Suppressor macrophage (primary cell): ENCODE measurements at regions not wholly inside any gene's neighbourhood (a gene's known extent, or its start where the extent isn't known, plus 50 kb on each side); places are given as distances from the start of the nearest gene placed in this dataset.
"Not testable (repeated sequence)": the region's sequence is repeated elsewhere in the genome, so short reads cannot be mapped to it uniquely, and the experiment has no call there.

Source experiments
- DNase-seq, 4 experiments: peaks; one replicate each; pipeline ENCODE4 v3.0.0-alpha.2; 2020 to 2022

DNA sequence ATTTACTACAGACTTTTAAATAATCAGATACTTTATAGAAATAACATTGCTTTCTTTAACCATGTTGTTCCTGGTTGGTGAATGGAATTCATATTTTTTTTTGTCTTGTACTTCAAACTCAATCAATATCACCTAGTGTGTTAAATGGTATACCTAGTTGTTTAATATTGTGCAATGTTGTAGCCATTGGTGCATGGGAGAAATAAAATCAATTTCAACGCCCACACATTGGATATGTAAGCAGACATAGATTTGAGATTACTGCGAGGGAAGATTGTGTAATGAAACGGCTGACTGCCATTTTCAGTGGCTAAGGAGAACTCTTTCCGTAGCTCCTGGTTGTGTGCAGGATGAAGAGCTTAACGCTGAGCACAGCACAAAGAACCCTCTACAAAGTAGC is 626.1 kb downstream of the TMEM182 start:
- no peak for DNase-seq

DNA sequence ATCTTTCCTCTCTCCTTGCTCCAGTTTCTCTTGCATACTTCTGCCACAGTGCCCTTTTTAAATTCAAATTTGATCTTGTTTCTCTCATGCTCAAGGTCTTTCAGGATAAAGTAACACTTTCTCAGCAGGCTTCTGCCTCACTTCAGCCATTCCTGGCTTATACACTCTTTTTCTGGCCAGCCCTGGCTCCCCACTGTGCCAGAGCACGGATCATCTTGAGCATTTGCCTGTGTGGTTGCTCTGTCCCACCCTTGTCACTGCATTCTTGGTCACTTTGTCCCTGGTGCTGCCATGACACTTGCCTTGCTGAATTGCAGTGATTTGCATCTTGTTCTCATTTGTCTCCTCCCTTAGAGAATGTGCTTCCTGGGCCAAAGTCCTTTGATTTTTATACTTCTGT is 634.3 kb downstream of the TMEM182 start:
- DNase-seq: no peak

DNA sequence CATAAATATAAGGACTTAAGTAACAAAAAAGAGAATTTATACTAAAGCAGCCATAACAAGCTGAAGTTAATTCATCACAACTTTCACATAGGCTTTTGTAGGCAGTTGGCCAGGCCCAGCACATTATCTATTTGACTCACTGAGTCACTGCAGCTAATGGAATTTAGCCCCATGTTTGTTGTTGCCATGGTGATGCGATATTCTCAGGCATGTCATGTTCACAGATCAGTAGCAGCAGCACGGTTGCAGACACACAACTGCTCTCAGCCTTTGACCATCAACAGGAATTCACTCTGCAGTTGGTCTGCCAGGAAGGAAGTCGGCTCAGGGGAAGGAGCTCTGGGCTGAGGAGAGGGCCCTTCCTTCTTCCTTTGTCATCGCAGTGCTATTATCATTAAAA is 639.8 kb downstream of the TMEM182 start:
- no peak for DNase-seq

DNA sequence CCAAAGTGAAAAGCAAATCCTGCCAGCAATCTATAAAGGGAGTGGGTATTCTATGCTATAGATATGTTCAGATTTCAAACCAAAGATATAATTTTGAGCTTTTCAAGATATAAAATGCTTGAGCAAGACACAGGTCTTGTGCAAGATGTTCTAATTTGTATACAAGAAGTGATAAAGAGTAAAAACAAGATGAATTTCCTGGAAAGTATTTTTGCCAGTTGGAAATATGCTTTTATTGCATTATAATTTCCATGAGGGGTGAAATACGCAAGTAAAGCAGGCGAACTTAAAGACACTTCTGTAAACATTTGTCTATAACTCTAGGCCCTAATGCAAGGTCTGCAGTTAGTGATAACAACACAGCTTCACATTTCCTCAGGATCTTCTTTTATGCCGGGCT is 640.5 kb downstream of the TMEM182 start:
- DNase-seq: no peak

DNA sequence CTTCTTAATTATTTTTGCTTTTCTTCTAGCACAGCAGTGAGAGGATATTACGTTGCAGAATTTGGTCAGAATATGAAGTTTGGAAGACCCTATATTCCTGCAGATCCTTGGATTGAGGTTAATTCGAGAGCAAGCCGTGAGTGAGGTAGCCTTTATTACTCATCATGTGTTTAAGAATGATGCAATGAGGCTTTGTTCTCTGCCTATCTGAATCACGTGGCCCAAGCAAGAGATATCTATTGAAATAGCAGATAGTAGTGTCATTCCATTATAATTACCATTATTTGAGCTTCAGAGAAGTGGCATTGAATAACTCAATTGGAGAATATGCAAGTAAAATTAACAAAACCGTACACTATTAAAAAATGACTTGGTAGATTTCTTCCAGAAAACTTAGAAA is 641.1 kb downstream of the TMEM182 start:
- DNase-seq: no peak

DNA sequence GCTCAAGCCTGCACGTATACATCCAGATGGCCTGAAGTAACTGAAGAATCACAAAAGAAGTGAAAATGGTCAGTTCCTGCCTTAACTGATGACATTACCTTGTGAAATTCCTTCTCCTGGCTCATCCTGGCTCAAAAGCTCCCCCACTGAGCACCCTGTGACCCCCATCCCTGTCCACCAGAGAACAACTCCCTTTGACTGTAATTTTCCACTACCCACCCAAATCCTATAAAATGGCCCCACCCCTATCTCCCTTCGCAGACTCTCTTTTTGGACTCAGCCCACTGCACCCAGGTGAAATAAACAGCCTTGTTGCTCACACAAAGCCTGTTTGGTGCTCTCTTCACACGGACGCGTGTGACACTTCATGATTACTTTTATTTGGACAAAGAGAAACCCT is 641.6 kb downstream of the TMEM182 start:
- not testable (repeated sequence) for DNase-seq

DNA sequence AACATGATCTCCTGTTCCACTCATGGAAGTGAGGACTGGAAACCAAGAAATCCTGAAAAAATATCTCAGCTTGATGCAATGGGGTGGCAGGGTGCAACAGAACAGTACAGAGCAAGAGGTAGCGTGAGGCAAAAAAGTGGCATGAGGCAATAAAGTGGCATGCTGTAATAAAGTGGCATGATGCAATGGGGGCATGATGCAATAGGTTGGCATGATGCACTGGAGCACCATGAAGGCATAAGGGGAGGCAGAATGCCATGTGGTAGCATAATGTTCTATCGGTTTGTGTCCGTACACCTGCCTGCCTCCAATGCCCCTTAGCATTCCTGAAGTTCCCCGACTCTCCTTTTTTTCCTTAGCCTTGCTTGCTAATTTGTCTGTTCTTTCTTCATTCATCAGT is 648.4 kb downstream of the TMEM182 start:
- DNase-seq: no peak

DNA sequence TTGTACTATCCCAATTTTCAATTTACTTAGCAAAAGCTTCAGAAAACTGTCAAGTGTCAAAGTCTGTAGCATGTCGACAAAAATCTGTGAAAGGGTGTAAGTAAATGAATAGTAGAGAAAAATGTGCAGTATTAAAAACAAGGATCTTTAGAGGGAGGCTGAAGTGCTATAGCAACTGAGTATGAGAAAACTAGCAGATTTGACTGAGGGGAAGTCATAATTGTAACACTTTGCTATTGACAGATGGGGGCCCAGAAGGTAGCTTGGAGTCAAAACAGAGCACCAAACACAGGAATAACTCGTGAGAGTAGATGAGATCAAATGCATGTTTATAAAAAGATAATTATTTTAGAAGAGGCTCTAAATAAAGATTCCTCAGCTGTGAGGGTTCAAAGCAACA is 657.7 kb downstream of the TMEM182 start:
- DNase-seq: no peak

DNA sequence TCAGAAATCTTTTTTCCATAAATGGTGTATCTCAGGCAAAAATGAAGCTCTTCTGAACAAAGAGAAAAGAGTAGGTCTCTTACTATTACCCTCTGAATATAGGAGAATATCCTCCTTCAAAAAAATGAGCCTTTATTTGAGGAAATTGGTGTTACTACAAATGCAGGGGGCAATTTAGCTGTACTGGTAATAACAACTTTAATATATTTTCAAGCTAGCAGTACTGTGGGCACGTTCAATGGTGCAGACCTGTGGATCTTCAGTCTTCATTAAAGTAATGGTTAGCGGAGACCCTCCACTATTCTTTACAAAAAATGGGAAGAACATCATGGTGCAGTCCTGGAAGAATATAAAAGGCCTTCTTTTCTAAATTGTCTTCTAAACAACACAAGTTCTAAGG is 661.3 kb downstream of the TMEM182 start:
- no peak for DNase-seq

DNA sequence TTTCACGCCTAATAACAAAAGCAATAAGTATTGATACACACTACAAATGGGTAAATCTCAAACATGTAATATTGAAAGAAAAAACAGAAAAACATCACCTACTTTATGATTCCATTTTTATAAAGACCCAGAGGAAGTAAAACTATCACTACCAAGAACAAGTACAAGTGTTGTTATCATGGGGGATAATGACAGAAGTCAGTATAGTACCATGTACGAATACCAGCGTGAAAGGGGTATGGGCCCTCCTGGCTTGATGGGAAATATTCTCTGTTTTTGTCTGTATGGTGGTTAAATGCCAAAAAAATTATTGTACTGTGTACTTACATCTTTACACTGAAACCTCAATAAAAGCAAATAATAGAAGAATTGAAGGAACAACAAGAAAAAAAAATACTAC is 665.7 kb downstream of the TMEM182 start:
- no peak for DNase-seq

DNA sequence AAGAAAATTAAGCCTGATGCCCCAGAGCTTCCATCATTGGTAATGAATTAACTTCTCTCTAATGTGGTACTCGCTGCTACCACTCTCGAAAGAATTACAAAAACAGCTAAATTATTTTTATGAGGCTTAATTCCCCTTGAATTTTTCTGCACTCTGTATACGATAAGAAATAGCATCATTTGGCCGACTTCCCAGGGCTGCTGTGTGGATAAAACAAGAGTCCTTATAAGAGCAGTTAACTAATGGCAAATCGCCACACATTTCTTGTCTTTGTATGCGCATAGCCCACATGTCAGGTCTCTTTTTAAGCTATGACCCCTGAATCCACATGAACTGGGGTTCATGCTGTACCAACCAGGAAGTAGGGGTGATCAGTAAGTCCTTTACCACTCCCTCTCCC is 668.4 kb downstream of the TMEM182 start:
- DNase-seq: no peak

DNA sequence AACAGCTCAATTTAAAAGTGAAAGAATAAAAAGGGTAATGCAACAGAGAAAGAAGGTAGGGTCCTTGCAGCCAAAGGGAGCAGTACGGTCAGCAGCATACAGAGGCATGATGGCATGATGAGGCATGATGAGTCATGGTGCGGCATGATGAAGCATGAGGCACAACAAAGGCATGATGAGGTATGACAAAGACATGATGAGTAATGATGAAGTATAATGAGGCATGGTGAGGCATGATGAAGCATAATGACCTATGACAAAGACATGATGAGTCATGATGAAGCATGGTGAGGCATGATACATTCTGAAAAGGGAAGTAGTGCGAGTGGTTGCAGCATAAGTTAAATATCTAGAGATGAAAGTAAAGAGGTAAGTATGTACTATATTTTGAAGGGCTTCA is 673.2 kb downstream of the TMEM182 start:
- DNase-seq: peak in 1 of 4 experiments; percentile 8

DNA sequence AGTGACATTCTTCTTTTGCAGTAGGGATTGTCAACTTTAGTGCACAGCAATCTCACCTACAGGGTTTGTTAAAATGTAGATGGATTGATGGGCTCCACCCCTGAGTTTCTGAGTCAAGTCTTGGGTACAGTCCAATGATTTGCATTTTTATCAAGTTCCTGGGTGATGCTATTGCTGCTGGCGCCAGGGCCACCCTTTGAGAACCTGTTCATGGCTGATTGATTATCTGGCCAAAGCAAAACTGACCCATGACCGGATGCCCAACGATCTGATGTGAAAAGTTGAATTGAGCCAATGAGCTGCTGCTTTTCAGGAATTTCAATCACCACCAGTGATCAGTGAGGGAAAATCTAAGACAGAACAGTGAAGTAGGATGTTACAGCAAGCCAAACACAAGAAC is 675.3 kb downstream of the TMEM182 start:
- DNase-seq: no peak

DNA sequence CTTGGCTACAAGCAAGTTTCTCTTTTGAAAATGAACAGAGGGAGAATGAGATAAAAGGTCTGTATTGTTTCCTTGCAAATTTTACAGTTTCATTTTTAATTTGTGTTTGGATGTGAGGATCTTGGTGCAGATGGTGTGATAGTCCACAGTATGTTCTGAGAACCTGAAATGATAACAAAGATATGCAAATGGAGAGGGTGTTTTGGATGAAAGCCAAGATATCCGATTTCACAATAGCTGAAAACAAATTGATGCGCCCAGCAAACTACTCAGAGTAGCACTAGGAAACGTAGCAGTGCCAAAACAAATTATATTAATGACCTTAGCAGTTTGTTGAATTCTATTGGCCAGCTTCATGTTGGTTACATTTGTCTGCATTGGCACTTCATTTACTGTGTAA is 683.5 kb downstream of the TMEM182 start:
- DNase-seq: no peak

DNA sequence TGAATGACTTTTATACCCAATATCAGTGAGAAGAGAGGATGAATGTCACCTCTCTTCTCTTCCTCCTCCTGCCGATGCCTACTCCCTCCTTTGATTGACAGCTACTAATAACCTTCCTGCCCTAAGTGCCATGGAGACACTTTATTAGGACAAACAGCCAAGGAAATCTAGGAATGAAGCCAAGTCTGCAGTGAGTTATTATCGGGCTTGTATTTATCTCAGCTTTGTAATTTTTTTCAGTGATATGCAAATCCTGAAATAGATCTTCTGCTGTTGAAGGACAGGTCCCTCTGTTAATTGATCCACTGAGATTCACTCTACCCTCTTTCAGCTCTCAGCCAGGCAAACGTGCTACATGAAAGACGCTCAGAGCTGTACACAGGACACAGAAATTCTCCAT is 686.7 kb downstream of the TMEM182 start:
- no peak for DNase-seq

DNA sequence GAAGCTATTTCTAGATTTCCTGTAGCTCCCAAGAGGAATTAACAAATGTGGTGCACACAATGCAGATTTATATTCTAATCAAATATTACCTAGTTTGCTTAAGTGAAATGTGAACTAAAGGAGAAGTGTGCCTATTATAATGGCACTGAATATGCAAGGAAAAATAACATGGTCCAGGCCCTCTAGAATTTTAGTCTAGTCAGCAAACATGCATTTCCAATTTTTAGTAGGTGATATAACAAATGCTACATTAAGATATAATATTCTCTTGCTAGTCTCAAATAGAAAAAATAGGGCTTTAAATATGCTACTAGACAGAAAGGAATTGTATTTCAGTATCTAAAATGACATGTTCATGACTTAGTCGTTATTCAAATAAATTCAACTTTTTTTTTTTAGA is 689.5 kb downstream of the TMEM182 start:
- no peak for DNase-seq

DNA sequence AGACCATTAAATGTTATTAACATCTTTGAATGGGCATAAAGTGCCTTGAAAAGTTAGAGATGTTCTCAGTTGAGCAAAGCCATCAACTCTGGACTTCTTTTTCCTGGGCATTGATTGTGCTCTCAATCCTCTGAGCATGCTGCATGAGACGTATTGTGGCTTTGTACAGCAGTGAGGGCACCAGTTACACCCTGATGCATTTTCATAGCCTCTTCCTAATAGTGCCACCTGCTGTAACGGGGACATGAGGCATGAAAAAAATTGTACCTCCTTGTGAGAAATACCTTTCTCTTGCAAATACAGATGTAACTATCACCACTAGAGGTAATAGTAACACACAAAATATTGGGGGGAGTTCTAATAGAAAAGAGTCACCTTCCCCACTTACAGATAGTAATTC is 697.5 kb downstream of the TMEM182 start:
- DNase-seq: no peak

DNA sequence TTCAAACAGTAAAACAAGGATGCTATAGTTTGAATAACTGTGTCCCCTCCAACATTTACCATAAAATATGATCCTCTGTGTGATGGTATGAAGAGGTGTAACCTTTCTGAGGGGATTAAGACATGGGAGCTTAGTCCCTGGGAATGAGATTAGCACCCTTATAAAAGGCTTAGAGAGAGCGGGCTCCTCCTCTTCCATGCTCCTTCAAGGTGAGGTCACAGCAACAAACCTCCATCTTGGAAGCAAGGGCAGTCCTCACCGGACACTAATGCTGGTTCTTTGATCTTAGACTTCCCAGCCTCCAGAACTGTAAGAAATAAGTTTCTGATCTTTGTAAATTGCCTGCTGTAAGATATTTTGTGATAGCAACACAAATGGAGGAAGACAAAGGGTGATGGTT is 700.3 kb downstream of the TMEM182 start:
- DNase-seq: no peak

DNA sequence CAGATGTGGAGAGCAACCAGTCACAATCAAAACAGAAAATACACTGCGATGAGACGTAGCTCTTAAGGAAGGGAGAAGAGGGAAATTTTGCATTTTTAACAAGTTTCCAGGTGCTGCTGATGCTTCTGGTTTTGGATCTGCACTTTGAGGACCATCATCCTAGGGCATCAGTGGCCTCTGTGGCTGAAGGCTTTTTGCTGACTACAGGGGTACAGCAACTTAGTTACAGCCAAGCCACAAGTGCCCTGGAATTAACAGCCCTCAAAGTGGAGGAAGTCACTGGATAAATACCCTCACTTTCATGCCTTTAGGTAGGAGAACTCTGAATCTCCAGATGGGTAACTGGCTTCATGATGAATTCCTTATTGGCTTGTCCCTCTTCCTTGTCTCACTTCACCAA is 700.9 kb downstream of the TMEM182 start:
- no peak for DNase-seq

DNA sequence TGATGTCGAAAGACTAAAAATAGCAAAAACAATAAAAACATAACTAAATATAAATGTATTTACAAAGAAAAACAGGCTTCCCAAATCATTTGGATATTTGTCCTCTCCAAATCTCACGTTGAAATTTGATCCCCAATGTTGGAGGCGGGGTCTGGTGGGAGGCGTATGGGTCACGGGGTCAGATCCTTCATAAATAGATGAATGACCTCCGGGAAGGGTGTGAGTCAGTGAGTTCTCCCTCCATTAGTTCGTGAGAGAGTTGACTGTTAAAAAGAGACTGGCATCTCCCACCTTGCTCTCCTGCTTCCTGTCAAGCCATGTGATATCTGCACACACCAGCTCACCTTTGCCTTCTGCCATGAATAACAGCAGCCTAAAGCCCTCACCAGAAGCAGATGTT is 703.0 kb downstream of the TMEM182 start:
- no peak for DNase-seq

DNA sequence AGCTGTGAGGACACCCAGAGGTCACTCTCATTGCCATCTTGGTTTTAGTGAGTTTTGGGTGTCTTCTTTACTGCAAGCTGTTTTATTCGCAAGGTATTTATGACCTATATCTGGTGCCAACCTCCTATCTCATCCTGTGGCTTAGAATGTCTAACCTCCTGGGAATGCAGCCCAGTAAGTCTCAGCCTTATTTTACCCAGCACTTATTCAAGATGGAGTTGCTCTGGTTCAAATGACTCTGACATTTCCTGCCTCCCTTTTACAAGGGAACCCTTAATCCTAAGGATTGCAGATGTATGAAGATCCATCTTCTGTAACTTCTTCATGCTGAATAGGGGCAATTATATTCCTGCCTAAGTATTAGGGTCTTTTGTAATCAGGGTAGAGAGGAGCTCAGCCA is 708.0 kb downstream of the TMEM182 start:
- no peak for DNase-seq

DNA sequence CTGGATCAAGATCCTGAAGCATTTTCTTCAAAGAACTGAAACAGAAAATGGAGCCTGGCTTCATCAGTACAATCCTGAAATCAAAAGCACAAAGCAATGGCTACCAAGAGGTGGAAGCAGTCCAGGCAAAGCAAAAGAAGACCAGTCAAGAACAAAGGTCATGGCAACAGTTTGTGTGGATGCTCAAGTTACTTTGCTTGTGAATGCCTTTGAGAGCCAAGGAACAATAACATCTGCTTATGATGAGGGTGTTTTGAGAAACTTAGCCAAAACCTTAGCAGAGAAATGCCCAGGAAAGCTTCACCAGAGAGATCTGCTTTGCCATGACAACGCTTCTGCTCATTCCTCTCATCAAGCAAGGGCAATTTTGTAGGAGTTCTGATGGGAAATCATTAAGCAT is 723.1 kb downstream of the TMEM182 start:
- DNase-seq: no peak

DNA sequence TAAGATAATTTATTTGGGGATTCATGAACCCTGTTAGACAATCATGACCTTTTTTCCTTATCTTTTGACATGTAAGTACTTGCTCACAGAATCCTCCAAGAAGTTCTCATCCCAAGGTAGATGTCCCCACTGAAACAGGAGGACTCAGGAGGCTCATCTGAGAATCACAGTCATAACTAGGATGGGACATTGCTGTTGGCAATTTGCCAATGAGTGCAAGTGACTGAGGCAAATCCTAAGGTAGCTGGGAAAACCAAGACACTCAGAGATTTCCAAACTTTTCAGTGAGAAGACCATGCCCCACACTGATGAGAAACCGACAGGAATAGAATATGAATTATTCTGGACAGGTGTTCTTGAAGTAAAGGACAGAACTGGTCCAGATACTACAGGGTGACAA is 735.0 kb downstream of the TMEM182 start:
- no peak for DNase-seq

DNA sequence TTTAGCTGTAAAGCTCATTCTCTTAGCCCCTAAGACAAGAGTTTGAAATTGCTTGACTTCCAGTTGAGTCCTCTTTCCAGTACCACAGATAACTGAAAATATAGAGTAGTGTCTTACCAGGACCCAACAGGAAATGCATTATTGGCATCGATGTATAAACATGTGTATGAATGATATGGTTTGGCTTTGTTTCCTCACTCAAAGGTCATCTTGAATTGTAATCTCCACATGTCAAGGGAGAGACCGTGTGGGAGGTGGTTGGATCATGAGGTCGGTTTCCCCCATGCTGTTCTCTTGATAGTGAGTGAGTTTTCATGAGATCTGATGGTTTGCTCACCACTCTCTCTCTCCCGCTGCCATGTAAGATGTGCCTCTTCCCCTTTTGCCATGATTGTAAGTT is 745.0 kb downstream of the TMEM182 start:
- DNase-seq: no peak

DNA sequence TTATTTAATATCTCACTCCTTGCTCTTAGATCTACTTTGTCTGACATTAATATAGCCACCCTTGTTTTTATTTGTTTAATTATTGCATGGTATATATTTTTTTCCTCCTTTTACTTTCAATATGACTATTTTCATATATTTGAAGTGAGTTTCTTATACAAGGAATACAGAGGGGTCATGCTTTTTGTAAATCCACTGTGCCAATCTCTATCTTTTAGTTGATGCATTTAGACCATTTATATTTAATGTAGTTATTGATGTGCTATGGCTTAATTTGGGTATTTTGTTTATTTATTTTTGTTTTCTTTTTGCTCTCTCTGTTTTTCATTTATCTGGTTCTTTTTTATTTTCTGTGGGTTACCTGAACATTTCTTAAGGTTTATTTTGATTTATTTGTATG is 750.6 kb downstream of the TMEM182 start:
- DNase-seq: no peak

DNA sequence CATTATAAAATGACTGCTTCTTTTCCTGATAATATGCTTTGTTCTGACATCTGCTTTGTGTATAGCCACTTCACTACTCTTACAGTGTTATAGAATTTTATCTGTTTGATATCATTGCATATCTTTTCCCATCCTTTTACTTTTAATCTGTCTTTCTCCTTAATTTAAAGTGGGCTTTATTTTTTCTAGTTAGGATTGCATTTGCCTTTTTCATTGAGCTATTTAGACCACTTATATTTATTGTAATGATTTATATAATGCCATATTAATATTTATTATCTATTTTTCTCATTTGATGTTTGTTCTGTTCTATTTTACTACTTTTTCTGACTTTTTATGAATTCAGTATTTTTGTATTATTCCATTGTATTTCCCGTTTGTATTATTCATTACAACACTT is 758.7 kb downstream of the TMEM182 start:
- DNase-seq: no peak
